ENCODE measurements at regions not wholly inside any gene's neighbourhood (a gene's known extent, or its start where the extent isn't known, plus 50 kb on each side); places are given as distances from the start of the nearest gene placed in this dataset.

- TF ChIP-seq CTCF (conservative IDR thresholded peaks at IDR 0.05; ENCODE audit: low read depth, low read length), result no peak
- TF ChIP-seq EZH2 (IDR thresholded peaks at IDR 0.05; ENCODE audit: low read length, unreplicated experiment), result no peak
Measured at GRCh38 chr5:157944077-157944633, 85.2 kb upstream of the CLINT1 start.

Measured in PC-3 (cell line).